GM12878 (cell line): ENCODE measurements at regions not wholly inside any gene's neighbourhood (a gene's known extent, or its start where the extent isn't known, plus 50 kb on each side); places are given as distances from the start of the nearest gene placed in this dataset.

Experiments used
- ATAC-seq: fragments of 200-7000 bp; cut with Tn5 transposase; 3 replicates; pipeline ENCODE4 v1.9.1; 2020; ENCODE audit warnings: mild to moderate bottlenecking, moderate library complexity
- BruUV-seq: library from RNA; stranded (reverse); fragments of 400-500 nt; replicated peaks from 2 replicates; lab custom pipeline; 2021; lab: Mats Ljungman, UMichigan
- CTCF ChIA-PET: fragments of 300-600 bp; sonication (Branson Sonifier 250); formaldehyde crosslinking; extraction: SDS; loops from one replicate; lab custom pipeline; 2021; ENCODE audit warnings: inconsistent platforms; lab: Yijun Ruan, JAX
- POLR2A ChIA-PET: fragments of 350-600 bp; formaldehyde crosslinking; extraction: SDS; loops from one replicate; lab custom pipeline; 2021; ENCODE audit warnings: inconsistent platforms; lab: Charles Lee
- RAD21 ChIA-PET: fragments of 300-600 bp; sonication (Branson Sonifier 250); formaldehyde crosslinking; loops from one replicate; lab custom pipeline; 2023; ENCODE audit warnings: antibody characterized with exemption; ENCODE audit not compliant: unreplicated experiment; lab: Charles Lee
- SMC1A ChIA-PET: fragments of 300-600 bp; sonication (Branson Sonifier 250); formaldehyde crosslinking; loops from one replicate; lab custom pipeline; 2023; ENCODE audit not compliant: unreplicated experiment, uncharacterized antibody; lab: Charles Lee
- DNase-seq: peaks from one replicate; pipeline ENCODE4 v3.0.0-alpha.2; 2011; ENCODE audit warnings: low read depth, low spot score
- FAIRE-seq: peaks from 3 replicates; lab custom pipeline; 2011; peaks lifted over from hg19 to GRCh38; lab: Jason Lieb, UNC
- H2AFZ ChIP-seq: 2 replicates; pipeline ENCODE4 v1.6.0; 2011; ENCODE audit warnings: low read depth, low read length, control low read depth; ENCODE audit not compliant: control insufficient read depth
- H3K27ac ChIP-seq: 2 replicates; pipeline ENCODE4 v1.5.1; 2011; ENCODE audit warnings: control low read depth; ENCODE audit not compliant: control insufficient read depth, insufficient read depth
- H3K27me3 ChIP-seq, 2 experiments: replicated peaks in 1 of 2; 2 replicates each; pipeline versions ENCODE4 v1.6.0 to v1.6.1; 2011; ENCODE audit warnings: low read length in 1 of 2; ENCODE audit not compliant: control insufficient read depth in 2 of 2, insufficient read depth in 2 of 2
- H3K36me3 ChIP-seq, 2 experiments: 2 replicates each; pipeline ENCODE4 v1.5.1; 2011; ENCODE audit warnings: low read length in 1 of 2; ENCODE audit not compliant: control insufficient read depth in 2 of 2, insufficient read depth in 2 of 2
- H3K4me1 ChIP-seq: 2 replicates; pipeline ENCODE4 v1.6.1; 2011; ENCODE audit warnings: mild to moderate bottlenecking, low read length, moderate library complexity, mixed read lengths; ENCODE audit not compliant: control insufficient read depth, insufficient read depth
- H3K4me2 ChIP-seq: 2 replicates; pipeline ENCODE4 v1.6.0; 2011; ENCODE audit warnings: control low read depth; ENCODE audit not compliant: control insufficient read depth, insufficient read depth
- H3K4me3 ChIP-seq: fragments of 200-600 bp; sonication (generic); 2 replicates; pipeline ENCODE4 v1.5.1; 2016
- H3K79me2 ChIP-seq: 2 replicates; pipeline ENCODE4 v1.6.0; 2011; ENCODE audit warnings: low read length; ENCODE audit not compliant: control insufficient read depth, insufficient read depth
- H3K9ac ChIP-seq: 2 replicates; pipeline ENCODE4 v1.8.0; 2011; ENCODE audit warnings: low read length, control low read depth, mixed read lengths; ENCODE audit not compliant: control insufficient read depth, insufficient read depth
- H3K9me3 ChIP-seq: replicated peaks from 3 replicates; pipeline ENCODE4 v1.5.1; 2011; ENCODE audit warnings: mild to moderate bottlenecking, low read length; ENCODE audit not compliant: control insufficient read depth, insufficient read depth
- H4K20me1 ChIP-seq: 2 replicates; pipeline ENCODE4 v1.6.0; 2011; ENCODE audit not compliant: control insufficient read depth, insufficient read depth
- CTCF ChIP-seq, 3 experiments: IDR thresholded peaks in 2 of 3; conservative IDR thresholded peaks in 1 of 3; 2 replicates each; pipeline ENCODE4 v1.5.1; 2011; ENCODE audit warnings: low read depth in 3 of 3, low read length in 3 of 3, mild to moderate bottlenecking in 3 of 3, control low read depth in 2 of 3, moderate library complexity in 2 of 3, inconsistent platforms in 1 of 3, mixed read lengths in 1 of 3; ENCODE audit not compliant: control insufficient read depth in 2 of 3, insufficient read depth in 1 of 3; ENCODE audit errors: extremely low read depth in 1 of 3
- GATAD2B ChIP-seq: fragments of 450-650 bp; conservative IDR thresholded peaks from 2 replicates; pipeline ENCODE4 v1.6.1; 2017; ENCODE audit warnings: low read depth, mild to moderate bottlenecking, moderate library complexity
- KAT2A ChIP-seq: conservative IDR thresholded peaks from 2 replicates; pipeline ENCODE4 v1.6.1; 2011; ENCODE audit warnings: low read depth, low read length; ENCODE audit not compliant: control insufficient read depth
- NFIC ChIP-seq: IDR thresholded peaks from 2 replicates; pipeline ENCODE4 v1.6.1; 2012; ENCODE audit warnings: low read depth, mild to moderate bottlenecking, inconsistent platforms, low read length, moderate library complexity
- ZNF217 ChIP-seq: fragments of 450-650 bp; IDR thresholded peaks from 2 replicates; pipeline ENCODE4 v1.6.1; 2017; ENCODE audit warnings: antibody characterized with exemption, mild to moderate bottlenecking
- ZZZ3 ChIP-seq: IDR thresholded peaks from 2 replicates; pipeline ENCODE4 v1.6.1; 2011; ENCODE audit warnings: low read depth; ENCODE audit not compliant: control insufficient read depth, insufficient read length
- WGBS: methylation state at CpG from one replicate; pipeline ENCODE4 v1.1.6; 2016; ENCODE audit warnings: low lambda C conversion rate; ENCODE audit not compliant: insufficient replicate concordance, insufficient coverage; ENCODE audit errors: missing lambda C conversion rate; 5-methylcytosine and 5-hydroxymethylcytosine counted together
- in situ Hi-C: fragments of 300-500 bp; cut with MboI; formaldehyde crosslinking; loops from 9 replicates; pipeline ENCODE4 v1.14.3; 2018; ENCODE audit warnings: mixed read lengths
- intact Hi-C: fragments of 100-400 bp; cut with micrococcal nuclease; formaldehyde crosslinking; loops from one replicate; pipeline ENCODE4 v1.14.2; 2022; ENCODE audit not compliant: unreplicated experiment

GRCh38 chr2:12295856-12296519 is 420.7 kb upstream of the TRIB2 start:
- WGBS, result 85% methylated on average over 4 of the region's 4 CpGs
- in situ Hi-C loops, result loop anchor here (25.0 kb wide), 1 partner anchor 459 kb away; no protein-coding TSS in a partner anchor
- CTCF ChIA-PET, result interaction anchor here (1.4 to 1.5 kb wide), 2 partner anchors 23 to 432 kb away, joined by 3 read pairs; no protein-coding TSS in a partner anchor
- no peak for ATAC-seq
- Histone ChIP-seq H3K4me3 (no peak overlapping the region), H3K79me2 (no peaks in the 10 kb centered on the region), H3K27ac (no peak overlapping the region), H3K4me2 (no peak overlapping the region), H3K36me3 (no peaks in the 10 kb centered on the region), H3K9ac (no peak overlapping the region), H4K20me1 (no peaks in the 10 kb centered on the region), H3K27me3 (no peaks in the 10 kb centered on the region), H3K4me1 (peaks cover 13% of the 10 kb centered on the region), H2AFZ (no peak overlapping the region), H3K9me3 (no peaks in the 10 kb centered on the region; the same call in none of the 3 replicates)
- DNase-seq, result no peak
- RAD21 ChIA-PET, result interaction anchor here (1.3 kb wide), 1 partner anchor 251 kb away, joined by 3 read pairs; no protein-coding TSS in a partner anchor
- BruUV-seq, result no TSS peak
- POLR2A ChIA-PET, result interaction anchor here (1.3 to 1.5 kb wide), 2 partner anchors 9 to 421 kb away, joined by 3 read pairs; partner anchors contain the start of gene TRIB2
- intact Hi-C loops, result loop anchor here (10.0 kb wide), 1 partner anchor 351 kb away; no protein-coding TSS in a partner anchor
- TF ChIP-seq KAT2A (no peak), CTCF (IDR thresholded peaks at IDR 0.05 in 2 of 3, conservative IDR thresholded peaks at IDR 0.05 in 1 of 3; ENCODE audit: control insufficient read depth in 2 of 3, extremely low read depth in 1 of 3, insufficient read depth in 1 of 3, low read depth in 3 of 3, low read length in 3 of 3) (no peak), NFIC (no peak), GATAD2B (no peak), ZNF217 (no peak), ZZZ3 (no peak)
- SMC1A ChIA-PET, result interaction anchor here (0.8 to 4.7 kb wide), 7 partner anchors 9 to 420 kb away, joined by 3 to 35 read pairs (median 4); partner anchors contain the start of gene TRIB2
- no peak for FAIRE-seq
